Activated CD4-positive, alpha-beta T cell treated with anti-CD3 and anti-CD28 coated beads, Interleukin-2, amount 50 U/mL, for 16 hours (primary cell): ENCODE measurements at regions not wholly inside any gene's neighbourhood (a gene's known extent, or its start where the extent isn't known, plus 50 kb on each side); places are given as distances from the start of the nearest gene placed in this dataset.
"Not testable (repeated sequence)": the region's sequence is repeated elsewhere in the genome, so short reads cannot be mapped to it uniquely, and the experiment has no call there.

ENCODE experiments used
- DNase-seq: peaks from one replicate; pipeline ENCODE4 v3.0.0-alpha.2; 2020

- DNase-seq = not testable (repeated sequence)
These were observed 289.4 kb downstream of the CNTNAP3B start for GRCh38 chr9:41839786-41840185.

DNA sequence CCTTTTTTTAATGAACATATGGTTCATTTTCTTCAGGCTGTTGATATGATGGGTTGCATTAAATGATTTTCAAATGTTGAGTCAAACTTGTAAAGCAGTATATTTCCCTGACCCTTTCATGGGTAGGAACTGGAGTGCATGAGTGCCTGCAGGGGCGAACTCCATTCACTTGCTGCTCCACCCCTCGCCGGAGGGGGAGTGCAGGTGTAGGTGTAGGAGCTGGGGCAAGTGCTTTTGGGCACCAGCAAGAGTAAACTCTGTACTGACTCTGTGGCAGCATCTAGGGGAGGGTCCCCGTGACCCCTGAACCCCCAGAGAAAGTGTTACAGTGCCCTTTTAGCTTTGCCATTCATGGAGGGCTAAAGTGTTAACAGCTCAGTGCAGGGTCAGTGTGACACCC lies 290.3 kb downstream of the CNTNAP3B start:
- DNase-seq = not testable (repeated sequence)

- DNase-seq = not testable (repeated sequence)
These were observed 290.7 kb downstream of the CNTNAP3B start for GRCh38 chr9:41838562-41838851.

DNA sequence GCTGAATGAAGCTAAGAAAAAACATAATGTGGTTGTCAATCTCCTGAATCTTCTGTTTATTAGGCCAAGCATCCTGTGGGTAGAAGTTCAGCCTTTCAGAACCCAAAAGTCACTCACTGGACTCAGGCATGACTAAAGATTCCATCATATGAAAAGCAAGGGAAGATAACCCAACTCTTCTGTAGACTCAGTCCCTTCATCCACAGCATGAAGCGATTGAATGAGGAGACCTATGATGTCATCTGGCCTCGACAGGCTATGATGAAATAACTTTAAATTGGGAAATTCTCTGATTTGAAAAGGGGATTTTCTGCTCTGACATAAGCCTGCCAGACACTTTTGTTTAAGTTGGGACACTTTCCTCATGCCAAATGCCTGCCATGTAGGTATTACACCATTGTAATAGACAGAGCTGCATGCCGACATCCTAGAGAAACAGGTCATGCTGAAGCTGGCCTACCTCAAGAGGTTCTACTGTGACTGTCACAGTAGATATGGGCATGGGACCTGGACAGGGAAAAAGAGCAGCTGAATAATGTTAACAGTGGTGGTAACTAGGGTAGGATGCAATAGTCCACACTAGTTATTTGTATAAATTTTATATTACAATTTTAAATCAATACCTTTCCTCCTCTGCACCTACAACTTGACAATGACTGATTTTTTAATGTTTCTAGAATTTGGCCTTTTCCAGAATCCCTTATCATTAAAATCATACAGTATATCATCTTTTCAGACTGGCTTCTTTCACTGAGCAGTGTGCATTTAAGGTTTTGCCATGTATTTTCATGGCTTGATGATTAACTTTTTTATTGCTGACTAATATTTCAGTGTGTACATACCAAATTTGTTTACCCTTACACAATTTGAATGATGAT lies 291.3 kb downstream of the CNTNAP3B start:
- not testable (repeated sequence) for DNase-seq

DNA sequence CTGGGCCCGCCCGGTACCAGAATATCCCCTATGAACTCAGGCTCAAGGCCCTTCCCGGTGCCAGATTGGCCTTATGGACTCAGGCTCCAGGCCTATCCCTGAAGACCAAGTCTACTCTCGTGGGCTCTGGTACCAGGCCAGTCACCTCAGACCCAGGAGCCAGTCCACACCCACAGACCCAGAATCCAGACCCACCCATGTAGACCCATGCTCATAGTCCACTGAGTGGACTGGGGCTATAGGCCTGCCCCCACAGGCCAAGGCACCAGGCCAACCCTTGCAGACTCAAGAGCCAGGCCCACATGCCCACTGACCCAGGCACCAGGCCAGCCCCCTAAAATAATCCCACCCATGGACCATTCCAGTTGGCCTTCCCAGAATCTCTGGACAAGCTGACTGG lies 296.1 kb downstream of the CNTNAP3B start:
- not testable (repeated sequence) for DNase-seq

- not testable (repeated sequence) for DNase-seq
These were observed 304.5 kb downstream of the CNTNAP3B start for GRCh38 chr9:41824723-41825122.

DNA sequence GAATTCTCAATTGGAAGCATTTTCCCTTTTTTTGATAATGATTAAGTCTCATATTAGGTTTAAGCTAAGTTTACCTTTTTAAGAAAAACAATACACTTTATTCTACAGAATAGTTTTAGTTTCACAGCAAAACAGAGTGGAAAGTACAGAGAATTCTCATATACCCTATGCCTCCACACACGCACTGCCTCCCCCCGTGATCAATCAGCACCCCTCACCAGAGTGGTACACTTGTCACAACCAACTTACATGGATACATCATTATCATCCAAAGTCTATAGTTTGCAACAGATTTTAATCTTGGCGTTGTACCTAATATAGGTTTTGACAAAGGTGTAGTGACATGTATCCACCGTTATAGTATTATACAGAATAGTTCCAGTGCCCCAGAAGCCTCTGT lies 326.5 kb downstream of the CNTNAP3B start:
- DNase-seq = not testable (repeated sequence)

GRCh38 chr9:41798684-41799083 lies 330.5 kb downstream of the CNTNAP3B start:
- not testable (repeated sequence) for DNase-seq

DNA sequence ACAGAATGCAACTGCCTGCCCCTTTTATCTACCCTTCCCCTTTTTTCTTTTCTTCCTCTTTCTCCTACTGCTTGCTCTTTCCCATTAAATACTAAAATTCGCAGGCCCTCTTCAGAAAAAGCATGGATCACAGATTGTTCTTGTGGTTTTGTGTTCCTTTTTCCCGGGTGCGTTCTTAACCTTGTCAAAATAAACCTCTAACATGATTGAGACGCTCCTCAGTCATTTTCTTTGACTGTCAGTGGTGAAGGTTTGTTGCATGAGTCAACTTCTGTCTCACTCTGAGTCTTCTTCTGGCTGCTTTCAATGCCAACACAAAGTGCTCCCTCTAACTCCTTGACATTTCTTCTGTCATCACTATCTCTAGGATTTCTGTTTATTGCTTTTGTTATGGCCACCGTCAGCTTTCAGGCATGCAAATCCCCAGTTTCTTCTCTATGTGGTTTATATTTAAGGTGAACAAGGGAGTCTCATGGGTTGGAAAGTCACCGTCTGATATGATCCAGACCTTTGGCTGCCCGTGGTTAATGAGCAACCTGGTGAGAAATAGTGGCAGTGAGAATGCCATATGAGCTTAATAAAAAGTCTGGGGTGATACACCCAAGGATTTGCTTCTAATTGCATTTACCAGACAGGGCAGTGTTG lies 338.4 kb downstream of the CNTNAP3B start:
- DNase-seq = not testable (repeated sequence)

- not testable (repeated sequence) for DNase-seq
These were observed 339.2 kb downstream of the CNTNAP3B start for GRCh38 chr9:41790007-41790406.

DNA sequence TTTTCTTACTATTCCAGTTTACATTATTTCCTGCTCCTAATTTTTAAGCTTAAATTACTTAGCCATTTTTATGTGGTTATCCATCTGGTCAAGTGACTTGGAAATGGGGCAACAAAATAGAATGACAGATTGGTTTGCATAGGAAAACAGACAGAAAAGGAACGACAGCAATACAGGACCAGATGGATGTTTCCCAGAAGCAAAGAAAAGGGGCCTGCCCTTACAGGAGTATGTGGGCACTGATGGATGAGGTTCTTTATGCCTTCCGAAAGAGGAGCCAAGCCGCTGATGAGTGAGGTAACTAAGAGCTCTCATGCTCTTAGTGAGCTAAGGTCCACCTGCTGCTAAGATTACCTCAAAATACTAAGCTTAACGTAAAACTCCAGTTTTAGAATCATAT lies 339.8 kb downstream of the CNTNAP3B start:
- DNase-seq = not testable (repeated sequence)

DNA sequence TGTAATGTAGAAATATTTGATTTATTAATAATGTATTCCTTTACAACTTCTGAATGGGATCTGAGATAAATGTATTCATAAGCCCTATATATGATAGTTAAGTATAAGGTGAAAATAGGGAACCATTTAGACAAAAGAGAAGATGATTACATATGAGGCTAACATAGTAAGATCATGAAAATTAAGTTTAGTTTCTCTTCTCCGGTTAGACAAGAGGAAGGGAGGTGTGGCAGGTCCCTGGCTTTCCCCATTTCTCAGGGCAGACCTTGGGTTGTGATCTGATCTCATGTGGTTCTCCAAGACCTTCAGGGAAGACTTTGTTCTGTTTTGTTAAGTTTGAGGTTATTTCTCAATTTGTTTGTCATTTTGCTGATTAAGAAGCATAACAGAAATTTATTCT lies 341.3 kb downstream of the CNTNAP3B start:
- not testable (repeated sequence) for DNase-seq

- not testable (repeated sequence) for DNase-seq
These were observed 342.0 kb downstream of the CNTNAP3B start for GRCh38 chr9:41787270-41787669.

DNA sequence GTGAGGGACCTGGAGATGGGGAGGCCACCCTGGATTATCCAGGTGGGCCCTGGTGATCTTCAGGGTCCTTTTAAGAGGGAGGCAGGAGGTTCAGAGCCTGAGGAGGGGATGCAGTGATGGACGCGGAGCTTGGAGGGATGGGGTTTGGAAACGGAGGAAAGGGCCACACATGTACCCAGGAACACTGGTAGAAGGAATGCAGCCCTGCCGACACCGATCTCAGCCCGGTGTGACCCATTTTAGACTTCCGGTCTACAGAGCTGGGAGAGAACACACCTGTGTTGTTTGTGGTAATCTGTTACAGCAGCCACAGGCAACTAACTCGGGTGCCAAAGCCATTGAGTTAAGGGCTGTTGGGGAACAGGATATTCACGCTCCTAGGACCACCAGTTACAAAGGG lies 345.2 kb downstream of the CNTNAP3B start:
- DNase-seq = not testable (repeated sequence)

DNA sequence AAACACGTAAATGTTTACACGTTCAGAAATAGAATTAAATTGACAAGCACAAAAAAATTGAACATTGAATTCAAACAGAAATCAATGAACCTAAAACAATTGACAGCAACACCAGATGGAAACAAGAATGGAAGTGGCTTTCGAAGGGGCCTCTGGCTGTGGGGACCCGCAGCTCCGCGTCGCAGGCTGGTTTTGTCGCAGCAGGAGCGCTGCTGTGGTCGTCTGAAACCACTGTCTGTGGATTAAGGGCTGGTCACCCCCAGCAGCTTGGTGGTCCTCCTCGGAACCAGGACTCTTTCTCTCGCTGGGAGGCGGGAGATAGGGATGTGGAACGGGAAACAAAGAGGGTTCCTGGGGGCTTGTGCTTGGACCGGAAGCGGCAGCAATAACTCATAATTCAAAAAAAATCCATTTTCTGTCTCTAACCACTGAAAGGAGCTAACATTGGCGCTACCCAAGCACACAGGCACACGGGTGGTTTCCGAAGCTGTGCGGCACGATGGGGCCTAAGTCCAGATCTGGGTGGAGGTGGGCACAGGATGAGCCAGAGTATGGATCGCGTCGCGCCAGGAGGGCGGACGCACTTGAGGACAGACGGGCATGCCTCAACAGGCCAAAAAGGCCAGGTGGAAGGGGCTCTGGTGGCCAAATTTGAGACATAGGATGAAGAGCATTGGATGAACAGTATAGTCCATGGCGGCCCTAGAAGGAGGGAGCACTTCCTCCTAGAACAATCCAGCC lies 346.0 kb downstream of the CNTNAP3B start:
- DNase-seq = not testable (repeated sequence)

- DNase-seq = not testable (repeated sequence)
These were observed 347.3 kb downstream of the CNTNAP3B start for GRCh38 chr9:41781899-41782298.

GRCh38 chr9:41779897-41780406 lies 349.3 kb downstream of the CNTNAP3B start:
- DNase-seq = not testable (repeated sequence)

DNA sequence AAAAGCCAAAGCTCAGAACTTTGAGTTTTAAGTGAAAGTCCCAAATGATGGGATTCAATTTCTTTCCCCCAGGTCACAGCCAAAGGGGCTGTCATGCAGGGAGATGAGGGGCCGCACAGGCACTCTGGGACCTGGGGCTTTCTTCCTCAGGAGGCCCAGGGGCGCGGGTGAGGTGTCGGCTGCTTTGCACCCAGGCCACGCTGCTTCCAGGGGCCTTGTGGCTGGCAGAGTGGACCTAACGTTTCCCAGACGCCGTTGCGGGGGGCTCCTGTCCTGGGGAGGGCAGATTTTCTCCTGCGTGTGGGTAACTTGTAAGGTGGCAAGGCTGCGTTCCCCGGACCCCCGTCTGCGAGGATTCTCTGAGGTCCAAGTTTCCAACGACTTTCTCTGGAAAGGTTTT lies 350.0 kb downstream of the CNTNAP3B start:
- not testable (repeated sequence) for DNase-seq

- not testable (repeated sequence) for DNase-seq
These were observed 350.6 kb downstream of the CNTNAP3B start for GRCh38 chr9:41778535-41779071.

GRCh38 chr9:41777536-41777935 lies 351.7 kb downstream of the CNTNAP3B start:
- not testable (repeated sequence) for DNase-seq

DNA sequence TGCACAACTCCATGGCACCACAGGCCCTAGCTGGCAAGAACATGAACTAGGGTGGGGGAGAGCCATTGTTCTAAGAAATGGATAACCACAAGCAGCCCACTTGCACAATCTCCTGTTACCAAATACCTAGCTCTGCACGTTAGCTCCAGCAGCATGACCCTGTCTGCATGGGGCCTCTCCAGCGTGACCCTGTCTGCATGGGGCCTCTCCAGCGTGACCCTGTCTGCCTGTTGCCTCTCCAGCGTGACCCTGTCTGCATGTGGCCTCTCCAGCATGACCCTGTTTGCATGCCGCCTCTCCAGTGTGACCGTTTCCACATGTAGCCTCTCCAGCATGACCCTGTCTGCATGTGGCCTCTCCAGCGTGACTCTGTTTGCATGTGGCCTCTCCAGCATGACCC lies 356.7 kb downstream of the CNTNAP3B start:
- not testable (repeated sequence) for DNase-seq

- DNase-seq = not testable (repeated sequence)
These were observed 357.5 kb downstream of the CNTNAP3B start for GRCh38 chr9:41771693-41772092.

GRCh38 chr9:41754822-41755221 lies 374.4 kb downstream of the CNTNAP3B start:
- not testable (repeated sequence) for DNase-seq
